LoVo (cell line): ENCODE measurements at regions not wholly inside any gene's neighbourhood (a gene's known extent, or its start where the extent isn't known, plus 50 kb on each side); places are given as distances from the start of the nearest gene placed in this dataset.

Source experiments
- DNase-seq: peaks from one replicate; pipeline ENCODE4 v3.0.0-alpha.2; 2016; ENCODE audit warnings: low spot score

- no peak for DNase-seq
Measured at GRCh38 chr1:29868096-29868495, 631.8 kb downstream of the PTPRU start.

- DNase-seq: no peak
Measured at GRCh38 chr1:29865051-29865450, 628.7 kb downstream of the PTPRU start.

- no peak for DNase-seq
Measured at GRCh38 chr1:29864431-29865022, 628.2 kb downstream of the PTPRU start.

- no peak for DNase-seq
Measured at GRCh38 chr1:29861922-29862321, 625.6 kb downstream of the PTPRU start.

- no peak for DNase-seq
Measured at GRCh38 chr1:29861446-29861845, 625.1 kb downstream of the PTPRU start.

GRCh38 chr1:29860681-29861080 lies 624.4 kb downstream of the PTPRU start:
- DNase-seq: no peak

- DNase-seq: no peak
Measured at GRCh38 chr1:29860056-29860455, 623.7 kb downstream of the PTPRU start.

- no peak for DNase-seq
Measured at GRCh38 chr1:29859126-29859525, 622.8 kb downstream of the PTPRU start.

GRCh38 chr1:29858646-29859045 lies 622.3 kb downstream of the PTPRU start:
- no peak for DNase-seq

- no peak for DNase-seq
Measured at GRCh38 chr1:29856340-29857114, 620.2 kb downstream of the PTPRU start.

- no peak for DNase-seq
Measured at GRCh38 chr1:29855561-29856160, 619.3 kb downstream of the PTPRU start.

- no peak for DNase-seq
Measured at GRCh38 chr1:29854700-29855276, 618.5 kb downstream of the PTPRU start.

GRCh38 chr1:29853716-29854330 lies 617.5 kb downstream of the PTPRU start:
- no peak for DNase-seq

GRCh38 chr1:29852248-29852647 lies 615.9 kb downstream of the PTPRU start:
- DNase-seq: no peak

- peak; percentile 8 for DNase-seq
Measured at GRCh38 chr1:29851691-29852090, 615.4 kb downstream of the PTPRU start.

GRCh38 chr1:29849991-29850757 lies 613.9 kb downstream of the PTPRU start:
- no peak for DNase-seq

- DNase-seq: peak; percentile 43
Measured at GRCh38 chr1:29849038-29849750, 612.9 kb downstream of the PTPRU start.

- no peak for DNase-seq
Measured at GRCh38 chr1:29845910-29846309, 609.6 kb downstream of the PTPRU start.

GRCh38 chr1:29842130-29842529 lies 605.8 kb downstream of the PTPRU start:
- no peak for DNase-seq

GRCh38 chr1:29839726-29840125 lies 603.4 kb downstream of the PTPRU start:
- no peak for DNase-seq

GRCh38 chr1:29838738-29839320 lies 602.5 kb downstream of the PTPRU start:
- no peak for DNase-seq
